ENCODE measurements at regions not wholly inside any gene's neighbourhood (a gene's known extent, or its start where the extent isn't known, plus 50 kb on each side); places are given as distances from the start of the nearest gene placed in this dataset.

DNA sequence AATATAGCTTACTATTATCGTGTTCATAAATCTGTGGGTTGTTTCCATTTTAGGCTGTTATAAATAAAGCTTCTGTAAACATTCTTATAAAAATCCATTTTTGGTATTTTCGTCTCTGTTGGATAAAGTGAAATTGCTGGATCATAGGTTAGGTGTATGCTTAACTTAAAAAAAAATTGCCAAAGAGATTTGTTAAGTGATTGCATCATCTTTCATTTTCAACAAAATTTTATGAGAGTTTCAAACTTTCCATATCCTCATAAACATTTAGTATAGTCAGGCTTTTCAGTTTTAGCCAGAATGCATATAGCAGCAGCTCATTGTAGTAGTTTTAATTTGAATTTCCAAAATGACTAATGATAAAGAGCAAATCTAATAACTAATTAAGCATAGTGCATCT is 146.7 kb upstream of the CNTN5 start:
- TF ChIP-seq, protein P1, sequence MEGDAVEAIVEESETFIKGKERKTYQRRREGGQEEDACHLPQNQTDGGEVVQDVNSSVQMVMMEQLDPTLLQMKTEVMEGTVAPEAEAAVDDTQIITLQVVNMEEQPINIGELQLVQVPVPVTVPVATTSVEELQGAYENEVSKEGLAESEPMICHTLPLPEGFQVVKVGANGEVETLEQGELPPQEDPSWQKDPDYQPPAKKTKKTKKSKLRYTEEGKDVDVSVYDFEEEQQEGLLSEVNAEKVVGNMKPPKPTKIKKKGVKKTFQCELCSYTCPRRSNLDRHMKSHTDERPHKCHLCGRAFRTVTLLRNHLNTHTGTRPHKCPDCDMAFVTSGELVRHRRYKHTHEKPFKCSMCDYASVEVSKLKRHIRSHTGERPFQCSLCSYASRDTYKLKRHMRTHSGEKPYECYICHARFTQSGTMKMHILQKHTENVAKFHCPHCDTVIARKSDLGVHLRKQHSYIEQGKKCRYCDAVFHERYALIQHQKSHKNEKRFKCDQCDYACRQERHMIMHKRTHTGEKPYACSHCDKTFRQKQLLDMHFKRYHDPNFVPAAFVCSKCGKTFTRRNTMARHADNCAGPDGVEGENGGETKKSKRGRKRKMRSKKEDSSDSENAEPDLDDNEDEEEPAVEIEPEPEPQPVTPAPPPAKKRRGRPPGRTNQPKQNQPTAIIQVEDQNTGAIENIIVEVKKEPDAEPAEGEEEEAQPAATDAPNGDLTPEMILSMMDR (IDR thresholded peaks at IDR 0.05), result no peak
- no peak for TF ChIP-seq POLR2A (IDR thresholded peaks at IDR 0.05)
- no peak for TF ChIP-seq POLR2AphosphoS5 (IDR thresholded peaks at IDR 0.05)
- TF ChIP-seq EP300 (IDR thresholded peaks at IDR 0.05), result no peak

Measured in sigmoid colon (tissue), 4 donors.